Activated B cell treated with CpG ODN at 0.5 μM for 24 hours (primary cell): ENCODE measurements at regions not wholly inside any gene's neighbourhood (a gene's known extent, or its start where the extent isn't known, plus 50 kb on each side); places are given as distances from the start of the nearest gene placed in this dataset.

Experiments
- ATAC-seq: fragments of 200-7000 bp; cut with Tn5 transposase; one replicate; pipeline ENCODE4 v1.10.0; 2021; ENCODE audit warnings: low read depth, mild to moderate bottlenecking, moderate library complexity
- CTCF ChIA-PET: fragments of 350-600 bp; sonication (Branson Sonifier 250); formaldehyde crosslinking; loops from one replicate; lab custom pipeline; 2021; ENCODE audit warnings: antibody characterized with exemption; lab: Charles Lee
- POLR2A ChIA-PET: fragments of 350-600 bp; sonication (Branson Sonifier 250); formaldehyde crosslinking; loops from one replicate; lab custom pipeline; 2021; ENCODE audit warnings: antibody characterized with exemption; lab: Charles Lee
- DNase-seq: peaks from one replicate; pipeline ENCODE4 v3.0.0; 2022
- H3K27ac Mint-ChIP-seq: one replicate; pipeline ENCODE4 v1.8.0; 2020; ENCODE audit warnings: mixed read lengths
- H3K27me3 Mint-ChIP-seq: one replicate; pipeline ENCODE4 v1.8.0; 2021; ENCODE audit warnings: mixed read lengths
- H3K36me3 Mint-ChIP-seq: one replicate; pipeline ENCODE4 v1.8.0; 2021; ENCODE audit warnings: low read depth, mixed read lengths
- H3K4me1 Mint-ChIP-seq: one replicate; pipeline ENCODE4 v1.8.0; 2021; ENCODE audit warnings: mixed read lengths
- H3K4me3 Mint-ChIP-seq: one replicate; pipeline ENCODE4 v1.8.0; 2020; ENCODE audit warnings: mild to moderate bottlenecking, mixed read lengths
- H3K9me3 Mint-ChIP-seq: one replicate; pipeline ENCODE4 v1.8.0; 2020; ENCODE audit warnings: mixed read lengths
- intact Hi-C: fragments of 100-400 bp; cut with micrococcal nuclease; formaldehyde crosslinking; loops from one replicate; pipeline ENCODE4 v1.15.1; 2024
- TF ChIP-seq, protein P1 (sequence below): fragments of 200-600 bp; IDR thresholded peaks from one replicate; pipeline ENCODE4 v1.8.0; 2022; ENCODE audit warnings: antibody characterized with exemption, mild to moderate bottlenecking

- intact Hi-C loops, result no loop called here
- ChIA-PET POLR2A (no interaction called here), CTCF (no interaction called here)
- Mint-ChIP-seq H3K27ac (no peak overlapping the region), H3K4me1 (peaks cover 3% of the 10 kb centered on the region), H3K9me3 (no peaks in the 10 kb centered on the region), H3K36me3 (no peaks in the 10 kb centered on the region), H3K27me3 (no peaks in the 10 kb centered on the region), H3K4me3 (no peak overlapping the region)
- TF ChIP-seq, protein P1, sequence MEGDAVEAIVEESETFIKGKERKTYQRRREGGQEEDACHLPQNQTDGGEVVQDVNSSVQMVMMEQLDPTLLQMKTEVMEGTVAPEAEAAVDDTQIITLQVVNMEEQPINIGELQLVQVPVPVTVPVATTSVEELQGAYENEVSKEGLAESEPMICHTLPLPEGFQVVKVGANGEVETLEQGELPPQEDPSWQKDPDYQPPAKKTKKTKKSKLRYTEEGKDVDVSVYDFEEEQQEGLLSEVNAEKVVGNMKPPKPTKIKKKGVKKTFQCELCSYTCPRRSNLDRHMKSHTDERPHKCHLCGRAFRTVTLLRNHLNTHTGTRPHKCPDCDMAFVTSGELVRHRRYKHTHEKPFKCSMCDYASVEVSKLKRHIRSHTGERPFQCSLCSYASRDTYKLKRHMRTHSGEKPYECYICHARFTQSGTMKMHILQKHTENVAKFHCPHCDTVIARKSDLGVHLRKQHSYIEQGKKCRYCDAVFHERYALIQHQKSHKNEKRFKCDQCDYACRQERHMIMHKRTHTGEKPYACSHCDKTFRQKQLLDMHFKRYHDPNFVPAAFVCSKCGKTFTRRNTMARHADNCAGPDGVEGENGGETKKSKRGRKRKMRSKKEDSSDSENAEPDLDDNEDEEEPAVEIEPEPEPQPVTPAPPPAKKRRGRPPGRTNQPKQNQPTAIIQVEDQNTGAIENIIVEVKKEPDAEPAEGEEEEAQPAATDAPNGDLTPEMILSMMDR, result no peak
- ATAC-seq (no peak), DNase-seq (no peak)
These were observed 72.4 kb downstream of the RHOB start for GRCh38 chr2:20519309-20519708.

DNA sequence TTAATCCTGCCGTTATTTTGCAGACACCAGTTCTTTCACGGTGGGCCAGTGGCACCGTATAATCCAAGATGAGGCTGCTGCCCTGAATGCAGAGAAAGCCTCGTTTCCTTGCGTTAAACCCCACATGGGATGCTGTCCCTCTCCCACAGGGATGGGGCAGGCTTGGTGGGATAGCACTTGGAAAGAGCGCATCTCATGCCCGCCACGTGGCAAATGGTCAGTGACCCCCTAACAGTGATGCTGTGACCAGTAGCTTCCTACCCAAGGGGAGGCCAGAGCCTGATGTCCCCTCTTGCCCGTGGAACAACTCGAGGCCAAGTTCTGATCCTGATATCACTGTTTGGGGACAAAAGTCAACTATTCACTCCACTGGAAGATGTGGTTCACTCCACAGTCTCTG, 73.3 kb downstream of the RHOB start:
- TF ChIP-seq, protein P1, result no peak
- H3K4me3 Mint-ChIP-seq, result no peak overlapping the region
- POLR2A ChIA-PET, result no interaction called here

DNA sequence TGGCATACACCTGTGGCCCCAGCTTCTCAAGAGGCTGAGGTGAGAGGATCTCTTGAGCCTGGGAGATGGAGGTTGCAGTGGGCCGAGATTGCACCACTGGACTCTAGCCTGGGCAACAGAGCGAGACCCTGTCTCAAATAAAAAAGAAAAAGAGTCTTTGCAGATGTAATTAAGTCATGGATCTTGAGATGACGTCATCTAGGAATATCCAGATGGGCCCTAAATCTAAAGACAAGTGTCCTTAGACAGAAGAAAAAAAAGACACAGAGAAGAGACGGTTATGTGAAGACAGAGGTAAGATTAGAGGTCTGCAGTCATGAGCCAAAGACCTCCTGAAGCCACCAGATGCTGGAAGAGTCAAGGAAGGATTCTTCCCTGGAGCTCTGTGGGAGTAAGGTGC, 74.3 kb downstream of the RHOB start:
- Mint-ChIP-seq H3K36me3 (no peaks in the 10 kb centered on the region), H3K4me3 (no peak overlapping the region), H3K27ac (no peak overlapping the region), H3K9me3 (no peaks in the 10 kb centered on the region), H3K27me3 (no peaks in the 10 kb centered on the region), H3K4me1 (peaks cover 18% of the 10 kb centered on the region)
- TF ChIP-seq, protein P1, result no peak
- ATAC-seq (no peak), DNase-seq (no peak)
- ChIA-PET POLR2A (no interaction called here), CTCF (no interaction called here)
- intact Hi-C loops, result no loop called here

More for the DNA sequence above, 73.3 kb downstream of the RHOB start:
- H3K27ac Mint-ChIP-seq, result no peak overlapping the region
- intact Hi-C loops, result no loop called here
- H3K36me3 Mint-ChIP-seq, result no peaks in the 10 kb centered on the region
- H3K27me3 Mint-ChIP-seq, result no peaks in the 10 kb centered on the region
- peaks cover 12% of the 10 kb centered on the region for H3K4me1 Mint-ChIP-seq
- no peaks in the 10 kb centered on the region for H3K9me3 Mint-ChIP-seq
- DNase-seq, result no peak
- no peak for ATAC-seq
- CTCF ChIA-PET, result no interaction called here

GRCh38 chr2:20521682-20522189, 74.9 kb downstream of the RHOB start:
- TF ChIP-seq, protein P1, result no peak
- ATAC-seq, result no peak
- no peak for DNase-seq
- CTCF ChIA-PET, result no interaction called here
- intact Hi-C loops, result no loop called here
- no peak overlapping the region for H3K4me3 Mint-ChIP-seq
- no peaks in the 10 kb centered on the region for H3K36me3 Mint-ChIP-seq
- no peak overlapping the region for H3K27ac Mint-ChIP-seq
- H3K27me3 Mint-ChIP-seq, result no peaks in the 10 kb centered on the region
- H3K9me3 Mint-ChIP-seq, result no peaks in the 10 kb centered on the region
- H3K4me1 Mint-ChIP-seq, result peaks cover 18% of the 10 kb centered on the region
- POLR2A ChIA-PET, result no interaction called here

DNA sequence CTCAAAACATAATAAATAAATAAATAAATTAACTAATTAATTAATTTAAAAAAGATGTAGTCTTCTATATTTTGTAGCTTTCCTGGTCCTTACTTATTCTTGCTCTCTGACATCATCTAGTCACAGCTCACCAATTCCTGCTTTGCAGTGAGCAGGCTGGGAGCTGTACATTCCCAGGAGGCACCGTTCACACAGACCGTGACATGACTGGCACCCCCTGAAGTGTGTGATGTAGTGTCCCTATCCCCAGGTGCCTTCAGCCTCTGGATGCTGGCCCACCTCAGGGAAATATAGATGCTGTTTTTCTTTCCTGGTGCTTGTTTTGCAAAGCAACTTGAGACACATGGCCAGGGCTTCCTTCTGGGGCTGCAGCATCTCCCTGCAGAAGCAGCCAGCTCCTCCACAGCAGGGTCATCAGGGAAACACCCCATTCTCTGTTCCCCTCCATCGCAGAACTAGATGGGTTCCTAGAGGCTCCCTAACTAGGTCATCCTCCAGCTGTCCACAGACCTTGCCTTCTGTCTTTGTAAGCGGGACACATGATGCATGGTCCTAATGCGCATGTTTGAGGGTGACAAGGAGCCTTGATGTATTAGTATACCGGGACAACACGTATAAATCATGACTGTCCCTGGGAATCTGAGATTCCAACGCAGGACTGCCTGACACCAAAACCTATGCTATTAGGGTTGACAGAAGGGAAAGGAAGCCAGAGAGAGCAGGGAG, 76.4 kb downstream of the RHOB start:
- ChIA-PET CTCF (no interaction called here), POLR2A (interaction anchor here (4.0 kb wide), 1 partner anchor 76 kb away, joined by 27 read pairs; the partner anchor contains the start of gene RHOB)
- no peaks in the 10 kb centered on the region for H3K9me3 Mint-ChIP-seq
- H3K36me3 Mint-ChIP-seq, result no peaks in the 10 kb centered on the region
- H3K27me3 Mint-ChIP-seq, result no peaks in the 10 kb centered on the region
- H3K4me1 Mint-ChIP-seq, result peaks cover 21% of the 10 kb centered on the region
- intact Hi-C loops, result no loop called here
- TF ChIP-seq, protein P1, result no peak
- no peak overlapping the region for H3K4me3 Mint-ChIP-seq
- H3K27ac Mint-ChIP-seq, result no peak overlapping the region
- no peak for DNase-seq
- no peak for ATAC-seq
